GM12878 (cell line): ENCODE measurements at regions not wholly inside any gene's neighbourhood (a gene's known extent, or its start where the extent isn't known, plus 50 kb on each side); places are given as distances from the start of the nearest gene placed in this dataset.

Experiments used
- ATAC-seq: fragments of 200-7000 bp; cut with Tn5 transposase; 3 replicates; pipeline ENCODE4 v1.9.1; 2020; ENCODE audit warnings: mild to moderate bottlenecking, moderate library complexity
- BruUV-seq: library from RNA; stranded (reverse); fragments of 400-500 nt; replicated peaks from 2 replicates; lab custom pipeline; 2021; lab: Mats Ljungman, UMichigan
- CTCF ChIA-PET: fragments of 300-600 bp; sonication (Branson Sonifier 250); formaldehyde crosslinking; extraction: SDS; loops from one replicate; lab custom pipeline; 2021; ENCODE audit warnings: inconsistent platforms; lab: Yijun Ruan, JAX
- POLR2A ChIA-PET: fragments of 350-600 bp; formaldehyde crosslinking; extraction: SDS; loops from one replicate; lab custom pipeline; 2021; ENCODE audit warnings: inconsistent platforms; lab: Charles Lee
- RAD21 ChIA-PET: fragments of 300-600 bp; sonication (Branson Sonifier 250); formaldehyde crosslinking; loops from one replicate; lab custom pipeline; 2023; ENCODE audit warnings: antibody characterized with exemption; ENCODE audit not compliant: unreplicated experiment; lab: Charles Lee
- SMC1A ChIA-PET: fragments of 300-600 bp; sonication (Branson Sonifier 250); formaldehyde crosslinking; loops from one replicate; lab custom pipeline; 2023; ENCODE audit not compliant: unreplicated experiment, uncharacterized antibody; lab: Charles Lee
- DNase-seq: peaks from one replicate; pipeline ENCODE4 v3.0.0-alpha.2; 2011; ENCODE audit warnings: low read depth, low spot score
- FAIRE-seq: peaks from 3 replicates; lab custom pipeline; 2011; peaks lifted over from hg19 to GRCh38; lab: Jason Lieb, UNC
- H2AFZ ChIP-seq: 2 replicates; pipeline ENCODE4 v1.6.0; 2011; ENCODE audit warnings: low read depth, low read length, control low read depth; ENCODE audit not compliant: control insufficient read depth
- H3K27ac ChIP-seq: 2 replicates; pipeline ENCODE4 v1.5.1; 2011; ENCODE audit warnings: control low read depth; ENCODE audit not compliant: control insufficient read depth, insufficient read depth
- H3K27me3 ChIP-seq, 2 experiments: replicated peaks in 1 of 2; 2 replicates each; pipeline versions ENCODE4 v1.6.0 to v1.6.1; 2011; ENCODE audit warnings: low read length in 1 of 2; ENCODE audit not compliant: control insufficient read depth in 2 of 2, insufficient read depth in 2 of 2
- H3K36me3 ChIP-seq, 2 experiments: 2 replicates each; pipeline ENCODE4 v1.5.1; 2011; ENCODE audit warnings: low read length in 1 of 2; ENCODE audit not compliant: control insufficient read depth in 2 of 2, insufficient read depth in 2 of 2
- H3K4me1 ChIP-seq: 2 replicates; pipeline ENCODE4 v1.6.1; 2011; ENCODE audit warnings: mild to moderate bottlenecking, low read length, moderate library complexity, mixed read lengths; ENCODE audit not compliant: control insufficient read depth, insufficient read depth
- H3K4me2 ChIP-seq: 2 replicates; pipeline ENCODE4 v1.6.0; 2011; ENCODE audit warnings: control low read depth; ENCODE audit not compliant: control insufficient read depth, insufficient read depth
- H3K4me3 ChIP-seq: fragments of 200-600 bp; sonication (generic); 2 replicates; pipeline ENCODE4 v1.5.1; 2016
- H3K79me2 ChIP-seq: 2 replicates; pipeline ENCODE4 v1.6.0; 2011; ENCODE audit warnings: low read length; ENCODE audit not compliant: control insufficient read depth, insufficient read depth
- H3K9ac ChIP-seq: 2 replicates; pipeline ENCODE4 v1.8.0; 2011; ENCODE audit warnings: low read length, control low read depth, mixed read lengths; ENCODE audit not compliant: control insufficient read depth, insufficient read depth
- H3K9me3 ChIP-seq: replicated peaks from 3 replicates; pipeline ENCODE4 v1.5.1; 2011; ENCODE audit warnings: mild to moderate bottlenecking, low read length; ENCODE audit not compliant: control insufficient read depth, insufficient read depth
- H4K20me1 ChIP-seq: 2 replicates; pipeline ENCODE4 v1.6.0; 2011; ENCODE audit not compliant: control insufficient read depth, insufficient read depth
- CTCF ChIP-seq, 3 experiments: IDR thresholded peaks in 2 of 3; conservative IDR thresholded peaks in 1 of 3; 2 replicates each; pipeline ENCODE4 v1.5.1; 2011; ENCODE audit warnings: low read depth in 3 of 3, low read length in 3 of 3, mild to moderate bottlenecking in 3 of 3, control low read depth in 2 of 3, moderate library complexity in 2 of 3, inconsistent platforms in 1 of 3, mixed read lengths in 1 of 3; ENCODE audit not compliant: control insufficient read depth in 2 of 3, insufficient read depth in 1 of 3; ENCODE audit errors: extremely low read depth in 1 of 3
- DPF2 ChIP-seq: fragments of 450-650 bp; IDR thresholded peaks from 2 replicates; pipeline ENCODE4 v1.6.1; 2017; ENCODE audit warnings: mild to moderate bottlenecking
- EGR1 ChIP-seq, 2 experiments: IDR thresholded peaks; 1 replicate in 1 of 2; 2 replicates in 1 of 2; pipeline ENCODE4 v1.6.1; 2011 to 2012; ENCODE audit warnings: low read depth in 2 of 2, low read length in 2 of 2, borderline replicate concordance in 1 of 2, mild to moderate bottlenecking in 1 of 2, moderate library complexity in 1 of 2
- ETV6 ChIP-seq, 2 experiments: fragments of 450-650 bp in 1 of 2; IDR thresholded peaks in 1 of 2; conservative IDR thresholded peaks in 1 of 2; 2 replicates each; pipeline ENCODE4 v1.6.1; 2014; ENCODE audit warnings: antibody characterized with exemption in 1 of 2, borderline replicate concordance in 1 of 2, low read depth in 1 of 2, mild to moderate bottlenecking in 1 of 2, moderate library complexity in 1 of 2
- HDAC2 ChIP-seq: fragments of 200-600 bp; sonication (generic); IDR thresholded peaks from 2 replicates; pipeline ENCODE4 v1.6.1; 2017
- HSF1 ChIP-seq: fragments of 150-350 bp; IDR thresholded peaks from 2 replicates; pipeline ENCODE4 v1.6.1; 2014; ENCODE audit warnings: mild to moderate bottlenecking, low read depth, low read length
- MTA2 ChIP-seq: fragments of 450-650 bp; IDR thresholded peaks from 2 replicates; pipeline ENCODE4 v1.6.1; 2016; ENCODE audit warnings: low read depth, mild to moderate bottlenecking, moderate library complexity
- NR2F1 ChIP-seq: fragments of 450-650 bp; conservative IDR thresholded peaks from 2 replicates; pipeline ENCODE4 v1.6.1; 2017; ENCODE audit warnings: mild to moderate bottlenecking
- PAX5 ChIP-seq: IDR thresholded peaks from 2 replicates; pipeline ENCODE4 v1.6.1; 2011; ENCODE audit warnings: low read depth, low read length, borderline replicate concordance
- RCOR1 ChIP-seq: conservative IDR thresholded peaks from 2 replicates; pipeline ENCODE4 v1.6.1; 2012; ENCODE audit warnings: low read depth, low read length, improper control_type of control experiment
- RUNX3 ChIP-seq: IDR thresholded peaks from 2 replicates; pipeline ENCODE4 v1.6.1; 2012; ENCODE audit warnings: low read length, inconsistent platforms
- SMAD1 ChIP-seq: fragments of 450-650 bp; IDR thresholded peaks from 2 replicates; pipeline ENCODE4 v1.6.1; 2018; ENCODE audit warnings: mild to moderate bottlenecking, low read depth; ENCODE audit not compliant: partially characterized antibody
- TAF1 ChIP-seq: IDR thresholded peaks from 2 replicates; pipeline ENCODE4 v1.6.1; 2011; ENCODE audit warnings: mild to moderate bottlenecking, low read depth, low read length, borderline replicate concordance
- WRNIP1 ChIP-seq: IDR thresholded peaks from 2 replicates; pipeline ENCODE4 v1.6.1; 2011; ENCODE audit warnings: low read depth, low read length, improper control_type of control experiment, borderline replicate concordance
- WGBS: methylation state at CpG from one replicate; pipeline ENCODE4 v1.1.6; 2016; ENCODE audit warnings: low lambda C conversion rate; ENCODE audit not compliant: insufficient replicate concordance, insufficient coverage; ENCODE audit errors: missing lambda C conversion rate; 5-methylcytosine and 5-hydroxymethylcytosine counted together
- in situ Hi-C: fragments of 300-500 bp; cut with MboI; formaldehyde crosslinking; loops from 9 replicates; pipeline ENCODE4 v1.14.3; 2018; ENCODE audit warnings: mixed read lengths
- intact Hi-C: fragments of 100-400 bp; cut with micrococcal nuclease; formaldehyde crosslinking; loops from one replicate; pipeline ENCODE4 v1.14.2; 2022; ENCODE audit not compliant: unreplicated experiment
- TF ChIP-seq, protein P1 (sequence below): fragments of 450-650 bp; IDR thresholded peaks from 2 replicates; pipeline ENCODE4 v1.6.1; 2016; ENCODE audit warnings: mild to moderate bottlenecking

DNA sequence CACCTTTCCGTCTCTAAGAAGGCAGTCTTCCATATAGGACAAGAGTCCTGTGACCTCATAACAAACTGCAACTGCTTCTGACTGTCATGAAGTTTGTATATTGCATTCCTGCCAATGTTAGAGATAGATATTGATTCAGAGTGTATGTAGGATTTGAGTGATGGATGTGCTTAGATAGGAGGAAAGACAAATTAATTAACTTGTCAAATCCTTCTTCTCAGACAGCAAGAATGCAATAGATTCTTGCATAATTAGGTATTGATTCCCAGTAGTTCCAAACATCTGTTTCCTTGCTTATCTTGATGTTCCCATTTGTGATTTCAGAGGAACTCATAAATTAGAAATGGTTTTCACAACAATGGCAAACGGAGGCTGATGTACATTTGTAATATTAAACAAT lies 555.3 kb downstream of the TRAM1L1 start:
- Histone ChIP-seq H2AFZ (no peak overlapping the region), H3K9ac (no peak overlapping the region), H3K4me2 (no peak overlapping the region), H3K27me3 (no peaks in the 10 kb centered on the region), H3K27ac (no peak overlapping the region), H3K79me2 (no peaks in the 10 kb centered on the region), H3K9me3 (no peaks in the 10 kb centered on the region), H3K36me3 (no peaks in the 10 kb centered on the region), H4K20me1 (no peaks in the 10 kb centered on the region), H3K4me1 (no peaks in the 10 kb centered on the region), H3K4me3 (no peak overlapping the region)
- in situ Hi-C loops: no loop called here
- 0% methylated on average over 2 of the region's 2 CpGs for WGBS
- intact Hi-C loops: no loop called here
- no peak for FAIRE-seq
- TF ChIP-seq NR2F1 (no peak), RUNX3 (no peak), DPF2 (no peak), HSF1 (no peak), TAF1 (no peak)
- POLR2A ChIA-PET: no interaction called here
- CTCF ChIA-PET: no interaction called here
- ATAC-seq: no peak
- DNase-seq: no peak
- no TSS peak for BruUV-seq
- SMC1A ChIA-PET: no interaction called here
- RAD21 ChIA-PET: no interaction called here

DNA sequence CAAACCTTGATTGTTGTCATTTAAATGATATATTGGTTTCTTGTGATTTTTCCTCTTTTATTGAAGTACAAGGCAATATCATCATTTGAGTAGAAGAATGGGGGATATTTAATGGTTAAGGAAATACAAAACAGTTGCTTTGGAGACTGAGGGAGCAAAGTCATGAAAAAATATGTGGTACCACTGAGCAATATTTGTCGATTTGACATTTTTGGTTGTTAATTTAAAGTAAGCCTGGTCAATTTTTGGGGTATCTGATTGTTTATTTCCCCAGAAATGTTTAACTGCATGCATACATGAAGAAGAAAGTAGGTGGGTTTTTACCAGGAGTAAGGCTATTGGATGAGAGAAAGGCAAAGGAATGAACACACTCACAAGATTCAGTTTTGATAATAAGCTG lies 556.2 kb downstream of the TRAM1L1 start:
- Histone ChIP-seq H3K36me3 (no peaks in the 10 kb centered on the region), H3K9ac (no peak overlapping the region), H3K4me2 (no peak overlapping the region), H3K4me1 (no peaks in the 10 kb centered on the region), H3K27ac (no peak overlapping the region), H4K20me1 (no peaks in the 10 kb centered on the region), H3K4me3 (no peak overlapping the region), H3K9me3 (no peaks in the 10 kb centered on the region), H3K79me2 (no peaks in the 10 kb centered on the region), H3K27me3 (no peaks in the 10 kb centered on the region), H2AFZ (no peak overlapping the region)
- CTCF ChIA-PET: interaction anchor here (0.6 kb wide), 1 partner anchor 528 kb away, joined by 3 read pairs; no protein-coding TSS in a partner anchor
- 0% methylated on average over 1 of the region's 1 CpG for whole genome bisulfite sequencing
- POLR2A ChIA-PET: no interaction called here
- no TSS peak for BruUV-seq
- FAIRE-seq (no peak), ATAC-seq (no peak), DNase-seq (no peak)
- in situ Hi-C loops (no loop called here), intact Hi-C loops (no loop called here)
- RAD21 ChIA-PET: no interaction called here
- SMC1A ChIA-PET: no interaction called here
- no peak for TF ChIP-seq TAF1
- no peak for TF ChIP-seq EGR1 (IDR thresholded peaks at IDR 0.05; ENCODE audit: borderline replicate concordance in 1 of 2, low read depth in 2 of 2, low read length in 2 of 2)
- no peak for TF ChIP-seq ETV6 (conservative IDR thresholded peaks at IDR 0.05 in 1 of 2, IDR thresholded peaks at IDR 0.05 in 1 of 2; ENCODE audit: borderline replicate concordance in 1 of 2, low read depth in 1 of 2)
- TF ChIP-seq, protein P1, sequence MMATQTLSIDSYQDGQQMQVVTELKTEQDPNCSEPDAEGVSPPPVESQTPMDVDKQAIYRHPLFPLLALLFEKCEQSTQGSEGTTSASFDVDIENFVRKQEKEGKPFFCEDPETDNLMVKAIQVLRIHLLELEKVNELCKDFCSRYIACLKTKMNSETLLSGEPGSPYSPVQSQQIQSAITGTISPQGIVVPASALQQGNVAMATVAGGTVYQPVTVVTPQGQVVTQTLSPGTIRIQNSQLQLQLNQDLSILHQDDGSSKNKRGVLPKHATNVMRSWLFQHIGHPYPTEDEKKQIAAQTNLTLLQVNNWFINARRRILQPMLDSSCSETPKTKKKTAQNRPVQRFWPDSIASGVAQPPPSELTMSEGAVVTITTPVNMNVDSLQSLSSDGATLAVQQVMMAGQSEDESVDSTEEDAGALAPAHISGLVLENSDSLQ: no peak
- no peak for TF ChIP-seq HDAC2
- TF ChIP-seq PAX5: no peak
- no peak for TF ChIP-seq SMAD1
- TF ChIP-seq CTCF (IDR thresholded peaks at IDR 0.05 in 2 of 3, conservative IDR thresholded peaks at IDR 0.05 in 1 of 3; ENCODE audit: control insufficient read depth in 2 of 3, extremely low read depth in 1 of 3, insufficient read depth in 1 of 3, low read depth in 3 of 3, low read length in 3 of 3): no peak
- TF ChIP-seq RCOR1: no peak
- no peak for TF ChIP-seq MTA2
- TF ChIP-seq WRNIP1: no peak
